ENCODE measurements at regions not wholly inside any gene's neighbourhood (a gene's known extent, or its start where the extent isn't known, plus 50 kb on each side); places are given as distances from the start of the nearest gene placed in this dataset.
"Not testable (repeated sequence)": the region's sequence is repeated elsewhere in the genome, so short reads cannot be mapped to it uniquely, and the experiment has no call there.

DNA sequence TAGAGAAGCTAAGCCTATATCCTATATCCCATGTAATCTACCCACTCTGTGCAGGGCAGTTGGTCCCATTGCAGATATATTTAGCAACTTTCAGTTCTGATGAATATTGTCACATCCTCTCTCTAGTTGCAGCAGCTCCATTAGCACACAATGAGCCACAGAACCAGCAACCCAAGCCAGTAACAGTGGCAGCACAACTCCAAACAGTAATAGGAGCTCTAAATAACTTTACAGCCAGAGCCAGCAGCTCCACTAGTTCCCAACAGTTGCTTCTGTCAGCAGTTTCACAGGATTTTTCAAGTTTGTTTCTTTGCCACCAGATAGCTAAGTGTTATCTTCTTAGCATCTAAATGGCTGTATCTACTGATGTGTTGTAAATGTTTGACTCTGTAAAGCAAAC is 490.8 kb downstream of the HTR1B start:
- H3K36me3 ChIP-seq, result no peaks in the 10 kb centered on the region
- no peaks in the 10 kb centered on the region for H3K4me1 ChIP-seq
- no peak for DNase-seq
- ATAC-seq, result no peak
- H3K27me3 ChIP-seq (ENCODE audit: low read depth), result no peaks in the 10 kb centered on the region
- intact Hi-C loops (cut with DNase I), result no loop called here
- TF ChIP-seq, protein P1, sequence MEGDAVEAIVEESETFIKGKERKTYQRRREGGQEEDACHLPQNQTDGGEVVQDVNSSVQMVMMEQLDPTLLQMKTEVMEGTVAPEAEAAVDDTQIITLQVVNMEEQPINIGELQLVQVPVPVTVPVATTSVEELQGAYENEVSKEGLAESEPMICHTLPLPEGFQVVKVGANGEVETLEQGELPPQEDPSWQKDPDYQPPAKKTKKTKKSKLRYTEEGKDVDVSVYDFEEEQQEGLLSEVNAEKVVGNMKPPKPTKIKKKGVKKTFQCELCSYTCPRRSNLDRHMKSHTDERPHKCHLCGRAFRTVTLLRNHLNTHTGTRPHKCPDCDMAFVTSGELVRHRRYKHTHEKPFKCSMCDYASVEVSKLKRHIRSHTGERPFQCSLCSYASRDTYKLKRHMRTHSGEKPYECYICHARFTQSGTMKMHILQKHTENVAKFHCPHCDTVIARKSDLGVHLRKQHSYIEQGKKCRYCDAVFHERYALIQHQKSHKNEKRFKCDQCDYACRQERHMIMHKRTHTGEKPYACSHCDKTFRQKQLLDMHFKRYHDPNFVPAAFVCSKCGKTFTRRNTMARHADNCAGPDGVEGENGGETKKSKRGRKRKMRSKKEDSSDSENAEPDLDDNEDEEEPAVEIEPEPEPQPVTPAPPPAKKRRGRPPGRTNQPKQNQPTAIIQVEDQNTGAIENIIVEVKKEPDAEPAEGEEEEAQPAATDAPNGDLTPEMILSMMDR (IDR thresholded peaks at IDR 0.05), result no peak
- no peak overlapping the region for H3K4me3 ChIP-seq
- no peak overlapping the region for H3K27ac ChIP-seq
- no peaks in the 10 kb centered on the region for H3K9me3 ChIP-seq

DNA sequence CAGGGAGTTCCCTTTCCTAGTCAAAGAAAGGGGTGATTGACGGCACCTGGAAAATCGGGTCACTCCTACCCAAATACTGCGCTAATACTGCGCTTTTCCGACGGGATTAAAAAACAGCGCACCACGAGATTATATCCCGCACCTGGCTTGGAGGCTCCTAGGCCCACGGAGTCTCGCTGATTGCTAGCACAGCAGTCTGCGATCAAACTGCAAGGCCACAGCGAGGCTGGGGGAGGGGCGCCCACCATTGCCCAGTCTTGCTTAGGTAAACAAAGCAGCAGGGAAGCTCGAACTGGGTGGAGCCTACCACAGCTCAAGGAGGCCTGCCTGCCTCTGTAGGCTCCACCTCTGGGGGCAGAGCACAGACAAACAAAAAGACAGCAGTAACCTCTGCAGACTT is 504.1 kb downstream of the HTR1B start:
- H3K4me3 ChIP-seq; H3K27me3 ChIP-seq (ENCODE audit: low read depth); H3K27ac ChIP-seq; H3K9me3 ChIP-seq; ATAC-seq; intact Hi-C loops (cut with DNase I); H3K4me1 ChIP-seq; H3K36me3 ChIP-seq; DNase-seq: not testable (repeated sequence)

DNA sequence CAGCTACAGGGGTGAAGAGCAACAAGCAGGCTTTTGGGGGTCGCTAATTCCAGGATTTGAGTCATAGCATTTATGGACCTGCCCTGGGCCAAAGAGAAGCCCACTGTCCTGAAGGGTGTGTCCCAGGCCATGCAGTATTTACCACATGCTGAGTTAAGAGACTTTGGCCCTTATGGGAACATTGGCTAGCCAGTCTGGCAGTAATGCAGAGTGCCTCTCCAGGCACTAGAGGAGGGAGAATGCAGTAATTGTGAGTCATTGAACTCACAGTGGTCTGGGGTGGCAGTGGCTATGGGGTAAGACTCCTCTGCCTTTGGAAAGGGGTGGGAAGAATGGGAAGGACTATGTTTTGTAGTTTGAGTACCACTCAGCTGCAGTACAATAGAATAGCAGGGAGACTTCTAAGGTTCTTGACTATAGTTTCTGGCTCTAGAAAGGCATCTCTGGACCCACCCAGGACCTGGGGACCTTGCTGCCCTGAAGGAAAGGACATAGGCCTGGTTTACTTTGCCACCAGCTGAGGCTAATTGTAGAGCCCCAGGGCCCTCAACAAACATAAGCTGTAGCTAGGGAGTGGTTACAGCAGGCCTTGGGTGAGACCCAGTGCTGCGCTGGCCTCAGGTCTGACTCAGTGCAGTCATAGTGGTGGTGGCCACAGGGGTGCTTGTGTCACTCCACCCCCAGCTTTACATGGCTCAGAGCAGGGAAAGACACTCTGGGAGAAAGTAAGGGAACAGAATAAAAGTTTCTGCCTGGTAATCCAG is 520.9 kb downstream of the HTR1B start:
- no peaks in the 10 kb centered on the region for H3K4me1 ChIP-seq
- intact Hi-C loops (cut with DNase I), result no loop called here
- TF ChIP-seq, protein P1 (IDR thresholded peaks at IDR 0.05), result no peak
- no peaks in the 10 kb centered on the region for H3K36me3 ChIP-seq
- H3K4me3 ChIP-seq, result no peak overlapping the region
- H3K9me3 ChIP-seq, result peaks cover 10% of the 10 kb centered on the region
- ATAC-seq, result no peak
- no peak for DNase-seq
- H3K27ac ChIP-seq, result no peak overlapping the region
- no peaks in the 10 kb centered on the region for H3K27me3 ChIP-seq (ENCODE audit: low read depth)

DNA sequence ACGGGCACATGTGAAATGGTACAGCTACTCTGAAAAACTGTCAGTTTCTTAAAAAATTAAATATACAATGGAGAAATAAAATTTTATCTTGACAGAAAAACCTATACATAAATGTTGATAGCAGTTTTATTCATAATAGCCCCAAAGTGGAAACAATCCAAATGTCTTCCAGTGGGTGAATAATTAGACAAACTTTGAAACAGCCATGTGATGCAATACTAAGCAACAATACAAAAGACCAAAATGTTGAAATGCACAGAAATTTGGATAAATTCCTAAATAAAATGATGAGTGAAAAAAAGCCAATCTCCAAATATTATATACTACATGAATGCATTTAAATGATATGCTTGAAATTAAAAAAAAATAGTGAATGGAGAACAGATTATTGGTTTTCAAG is 523.1 kb downstream of the HTR1B start:
- no peak overlapping the region for H3K4me3 ChIP-seq
- peaks cover 10% of the 10 kb centered on the region for H3K9me3 ChIP-seq
- DNase-seq (no peak), ATAC-seq (no peak)
- no peaks in the 10 kb centered on the region for H3K4me1 ChIP-seq
- intact Hi-C loops (cut with DNase I), result no loop called here
- H3K27ac ChIP-seq, result no peak overlapping the region
- no peaks in the 10 kb centered on the region for H3K27me3 ChIP-seq (ENCODE audit: low read depth)
- TF ChIP-seq, protein P1 (IDR thresholded peaks at IDR 0.05), result no peak
- H3K36me3 ChIP-seq, result no peaks in the 10 kb centered on the region

DNA sequence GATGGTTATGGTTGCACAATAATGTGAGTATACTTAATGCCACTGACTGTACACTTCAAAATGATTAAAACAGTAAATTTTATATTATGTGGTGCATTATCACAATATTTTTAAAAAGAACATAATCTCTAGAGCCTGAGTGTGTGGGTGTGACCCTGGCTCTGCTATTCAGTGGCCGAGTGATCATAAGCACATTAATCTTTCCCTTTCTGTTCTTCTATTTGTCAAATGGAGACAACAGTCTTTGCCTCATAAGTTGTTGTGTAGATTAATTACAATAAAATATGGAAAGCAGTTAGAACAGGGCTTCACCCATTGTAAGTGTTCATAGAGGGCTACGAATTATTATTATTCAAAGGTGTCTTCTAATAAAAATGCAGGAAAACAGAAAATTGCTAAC is 548.6 kb downstream of the HTR1B start:
- no peaks in the 10 kb centered on the region for H3K9me3 ChIP-seq
- DNase-seq, result no peak
- no peak overlapping the region for H3K4me3 ChIP-seq
- no peaks in the 10 kb centered on the region for H3K36me3 ChIP-seq
- no peak for ATAC-seq
- TF ChIP-seq, protein P1 (IDR thresholded peaks at IDR 0.05), result no peak
- H3K27ac ChIP-seq, result no peak overlapping the region
- intact Hi-C loops (cut with DNase I), result no loop called here
- H3K4me1 ChIP-seq, result no peaks in the 10 kb centered on the region
- no peaks in the 10 kb centered on the region for H3K27me3 ChIP-seq (ENCODE audit: low read depth)

DNA sequence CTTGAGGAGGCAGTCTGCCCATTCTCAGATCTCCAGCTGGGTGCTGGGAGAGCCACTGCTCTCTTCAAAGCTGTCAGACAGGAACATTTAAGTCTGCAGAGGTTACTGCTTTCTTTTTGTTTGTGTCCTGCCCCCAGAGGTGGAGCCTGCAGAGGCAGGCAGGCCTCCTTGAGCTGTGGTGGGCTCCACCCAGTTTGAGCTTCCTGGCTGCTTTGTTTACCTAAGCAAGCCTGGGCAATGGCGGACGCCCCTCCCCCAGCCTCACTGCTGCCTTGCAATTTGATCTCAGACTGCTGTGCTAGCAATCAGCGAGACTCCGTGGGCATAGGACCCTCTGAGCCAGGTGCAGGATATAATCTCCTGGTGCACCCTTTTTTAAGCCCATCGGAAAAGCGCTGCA is 557.8 kb downstream of the HTR1B start:
- intact Hi-C loops (cut with DNase I); DNase-seq; H3K36me3 ChIP-seq; H3K27ac ChIP-seq; H3K4me3 ChIP-seq; H3K4me1 ChIP-seq; ATAC-seq; H3K9me3 ChIP-seq; H3K27me3 ChIP-seq (ENCODE audit: low read depth): not testable (repeated sequence)
